A673 (cell line): ENCODE measurements at regions not wholly inside any gene's neighbourhood (a gene's known extent, or its start where the extent isn't known, plus 50 kb on each side); places are given as distances from the start of the nearest gene placed in this dataset.

Source experiments
- BruUV-seq: library from RNA; stranded (reverse); fragments of 400-500 nt; replicated peaks from 2 replicates; lab custom pipeline; 2021; lab: Mats Ljungman, UMichigan
- CTCF ChIA-PET: fragments of 300-600 bp; sonication (Branson Sonifier 250); formaldehyde crosslinking; loops from one replicate; lab custom pipeline; 2022; ENCODE audit warnings: antibody characterized with exemption; lab: Charles Lee
- POLR2A ChIA-PET: fragments of 300-600 bp; sonication (Branson Sonifier 250); formaldehyde crosslinking; loops from one replicate; lab custom pipeline; 2022; ENCODE audit warnings: antibody characterized with exemption; ENCODE audit not compliant: low non-redundant PET; lab: Charles Lee
- DNase-seq: peaks from one replicate; pipeline ENCODE4 v3.0.0-alpha.2; 2015; ENCODE audit warnings: low spot score
- H3K27ac ChIP-seq: fragments of 200-600 bp; sonication (generic); 2 replicates; pipeline ENCODE4 v1.5.1; 2016; ENCODE audit warnings: mixed run types, low read depth, mild to moderate bottlenecking, mixed read lengths, antibody characterized with exemption, low read length; ENCODE audit not compliant: poor library complexity, severe bottlenecking
- H3K27me3 ChIP-seq: fragments of 200-600 bp; sonication (generic); replicated peaks from 2 replicates; pipeline ENCODE4 v1.6.1; 2017; ENCODE audit warnings: mixed run types, low read depth, mild to moderate bottlenecking, mixed read lengths, antibody characterized with exemption, low read length; ENCODE audit not compliant: insufficient read depth, poor library complexity
- H3K36me3 ChIP-seq: fragments of 200-600 bp; sonication (generic); 2 replicates; pipeline ENCODE4 v1.6.1; 2016; ENCODE audit warnings: mixed run types, mild to moderate bottlenecking, mixed read lengths, antibody characterized with exemption, low read length; ENCODE audit not compliant: insufficient read depth, poor library complexity, severe bottlenecking
- H3K4me1 ChIP-seq: fragments of 200-600 bp; sonication (generic); 2 replicates; pipeline ENCODE4 v1.6.1; 2017; ENCODE audit warnings: mixed run types, mild to moderate bottlenecking, mixed read lengths, antibody characterized with exemption, low read length; ENCODE audit not compliant: insufficient read depth, poor library complexity, severe bottlenecking
- H3K4me3 ChIP-seq: fragments of 200-600 bp; sonication (generic); 2 replicates; pipeline ENCODE4 v1.5.1; 2016; ENCODE audit warnings: low read depth, mixed run types, mild to moderate bottlenecking, mixed read lengths, low read length; ENCODE audit not compliant: poor library complexity, severe bottlenecking
- H3K9me3 ChIP-seq: fragments of 200-600 bp; sonication (generic); 2 replicates; pipeline ENCODE4 v1.6.1; 2016; ENCODE audit warnings: mixed run types, low read depth, mild to moderate bottlenecking, mixed read lengths, antibody characterized with exemption, low read length; ENCODE audit not compliant: poor library complexity, severe bottlenecking
- CTCF ChIP-seq: fragments of 300-800, 200-600 bp; sonication (generic); conservative IDR thresholded peaks from 2 replicates; pipeline ENCODE4 v1.5.1; 2017; ENCODE audit warnings: low read depth, mild to moderate bottlenecking, antibody characterized with exemption, low read length, moderate library complexity, mixed read lengths
- EZH2 ChIP-seq: fragments of 200-600 bp; sonication (generic); IDR thresholded peaks from 2 replicates; pipeline ENCODE4 v1.6.1; 2017; ENCODE audit warnings: borderline replicate concordance, low read depth, mild to moderate bottlenecking, mixed read lengths, antibody characterized with exemption, low read length; ENCODE audit not compliant: poor library complexity, severe bottlenecking
- intact Hi-C: fragments of 100-400 bp; cut with micrococcal nuclease; formaldehyde crosslinking; loops from one replicate; pipeline ENCODE4 v1.10.0; 2022; ENCODE audit not compliant: unreplicated experiment

- TF ChIP-seq CTCF: no peak
- no peak for TF ChIP-seq EZH2
- Histone ChIP-seq H3K36me3 (no peaks in the 10 kb centered on the region), H3K4me3 (no peak overlapping the region), H3K27me3 (no peaks in the 10 kb centered on the region), H3K9me3 (no peaks in the 10 kb centered on the region), H3K27ac (no peak overlapping the region), H3K4me1 (peaks cover 26% of the 10 kb centered on the region)
- ChIA-PET CTCF (no interaction called here), POLR2A (no interaction called here)
- intact Hi-C loops: no loop called here
- DNase-seq: no peak
- no TSS peak for BruUV-seq
Observed at GRCh38 chr3:189490337-189490736, 140.9 kb upstream of the TP63 start.

GRCh38 chr3:189490749-189491148, 140.4 kb upstream of the TP63 start:
- TF ChIP-seq CTCF (no peak), EZH2 (no peak)
- Histone ChIP-seq H3K4me3 (no peak overlapping the region), H3K27me3 (no peaks in the 10 kb centered on the region), H3K36me3 (no peaks in the 10 kb centered on the region), H3K27ac (no peak overlapping the region), H3K9me3 (no peaks in the 10 kb centered on the region), H3K4me1 (peaks cover 28% of the 10 kb centered on the region)
- POLR2A ChIA-PET: no interaction called here
- CTCF ChIA-PET: no interaction called here
- intact Hi-C loops: no loop called here
- BruUV-seq: no TSS peak
- no peak for DNase-seq

- H3K27me3 ChIP-seq: no peaks in the 10 kb centered on the region
- no peaks in the 10 kb centered on the region for H3K36me3 ChIP-seq
- H3K27ac ChIP-seq: no peak overlapping the region
- BruUV-seq: no TSS peak
- TF ChIP-seq EZH2: no peak
- TF ChIP-seq CTCF: no peak
- no peak for DNase-seq
- CTCF ChIA-PET: no interaction called here
- POLR2A ChIA-PET: interaction anchor here (0.7 kb wide), 1 partner anchor 17 kb away, joined by 3 read pairs; no protein-coding TSS in a partner anchor
- peaks cover 28% of the 10 kb centered on the region for H3K4me1 ChIP-seq
- no peak overlapping the region for H3K4me3 ChIP-seq
- intact Hi-C loops: no loop called here
- H3K9me3 ChIP-seq: no peaks in the 10 kb centered on the region
Observed at GRCh38 chr3:189491831-189492230, 139.4 kb upstream of the TP63 start.
